ENCODE measurements at regions not wholly inside any gene's neighbourhood (a gene's known extent, or its start where the extent isn't known, plus 50 kb on each side); places are given as distances from the start of the nearest gene placed in this dataset.

GRCh38 chrX:34891391-34891790 lies 51.2 kb upstream of the FAM47B start:
- TF ChIP-seq CTCF (IDR thresholded peaks at IDR 0.05) (no peak), EP300 (IDR thresholded peaks at IDR 0.05) (no peak)

Measured in stomach (tissue), 4 donors.